Mesendoderm (in vitro differentiated cells): ENCODE measurements at regions not wholly inside any gene's neighbourhood (a gene's known extent, or its start where the extent isn't known, plus 50 kb on each side); places are given as distances from the start of the nearest gene placed in this dataset.

Experiments used
- DNase-seq: peaks from one replicate; pipeline ENCODE4 v3.0.0; 2013
- H2AK5ac ChIP-seq: 2 replicates; pipeline ENCODE4 v1.6.1; 2013; ENCODE audit warnings: low read length, inconsistent platforms
- H2BK120ac ChIP-seq: 2 replicates; pipeline ENCODE4 v1.6.1; 2013; ENCODE audit warnings: low read depth, mild to moderate bottlenecking, low read length, moderate library complexity, mixed read lengths
- H2BK15ac ChIP-seq: replicated peaks from 2 replicates; pipeline ENCODE4 v1.6.1; 2013; ENCODE audit warnings: low read depth, mild to moderate bottlenecking, moderate library complexity
- H2BK5ac ChIP-seq: 2 replicates; pipeline ENCODE4 v1.6.1; 2013; ENCODE audit warnings: low read length, inconsistent platforms
- H3K18ac ChIP-seq: 2 replicates; pipeline ENCODE4 v1.6.1; 2013; ENCODE audit warnings: mild to moderate bottlenecking, low read length, mixed read lengths
- H3K23ac ChIP-seq: one replicate; pipeline ENCODE4 v1.6.1; 2013; ENCODE audit warnings: low read length
- H3K27ac ChIP-seq: 2 replicates; pipeline ENCODE4 v1.5.1; 2013; ENCODE audit warnings: low read depth, mild to moderate bottlenecking, inconsistent platforms, low read length, moderate library complexity
- H3K27me3 ChIP-seq: 2 replicates; pipeline ENCODE4 v1.6.1; 2013; ENCODE audit warnings: low read length, control low read depth, mild to moderate bottlenecking, inconsistent platforms; ENCODE audit not compliant: insufficient read depth, poor library complexity
- H3K36me3 ChIP-seq: 2 replicates; pipeline ENCODE4 v1.6.1; 2013; ENCODE audit warnings: low read length, inconsistent platforms; ENCODE audit not compliant: control insufficient read depth, insufficient read depth
- H3K4ac ChIP-seq: one replicate; pipeline ENCODE4 v1.6.1; 2013; ENCODE audit warnings: low read depth, mild to moderate bottlenecking, low read length, moderate library complexity
- H3K4me1 ChIP-seq: 2 replicates; pipeline ENCODE4 v1.6.1; 2013; ENCODE audit warnings: low read depth, low read length, inconsistent platforms; ENCODE audit not compliant: control insufficient read depth
- H3K4me2 ChIP-seq: 2 replicates; pipeline ENCODE4 v1.6.1; 2013; ENCODE audit warnings: low read length
- H3K4me3 ChIP-seq: 2 replicates; pipeline ENCODE4 v1.5.1; 2013; ENCODE audit warnings: mild to moderate bottlenecking, low read length
- H3K56ac ChIP-seq: one replicate; pipeline ENCODE4 v1.6.1; 2013; ENCODE audit warnings: low read length
- H3K79me1 ChIP-seq: 2 replicates; pipeline ENCODE4 v1.6.1; 2013; ENCODE audit warnings: low read length, inconsistent platforms
- H3K79me2 ChIP-seq: 2 replicates; pipeline ENCODE4 v1.6.1; 2013; ENCODE audit warnings: mild to moderate bottlenecking, low read length; ENCODE audit not compliant: control insufficient read depth, insufficient read depth
- H3K9ac ChIP-seq: 2 replicates; pipeline ENCODE4 v1.6.1; 2013; ENCODE audit warnings: low read length, inconsistent platforms
- H4K5ac ChIP-seq: one replicate; pipeline ENCODE4 v1.6.1; 2013; ENCODE audit warnings: low read length
- H4K8ac ChIP-seq: one replicate; pipeline ENCODE4 v1.6.1; 2013; ENCODE audit warnings: low read depth, mild to moderate bottlenecking, control low read depth, low read length, moderate library complexity
- WGBS: extraction: QIAGEN DNeasy Blood & Tissue Kit; methylation state at CpG from one replicate; pipeline ENCODE4 v1.1.7; 2013; ENCODE audit warnings: low lambda C conversion rate, missing lambda C conversion rate; ENCODE audit not compliant: insufficient coverage; ENCODE audit errors: extremely low coverage; 5-methylcytosine and 5-hydroxymethylcytosine counted together

DNA sequence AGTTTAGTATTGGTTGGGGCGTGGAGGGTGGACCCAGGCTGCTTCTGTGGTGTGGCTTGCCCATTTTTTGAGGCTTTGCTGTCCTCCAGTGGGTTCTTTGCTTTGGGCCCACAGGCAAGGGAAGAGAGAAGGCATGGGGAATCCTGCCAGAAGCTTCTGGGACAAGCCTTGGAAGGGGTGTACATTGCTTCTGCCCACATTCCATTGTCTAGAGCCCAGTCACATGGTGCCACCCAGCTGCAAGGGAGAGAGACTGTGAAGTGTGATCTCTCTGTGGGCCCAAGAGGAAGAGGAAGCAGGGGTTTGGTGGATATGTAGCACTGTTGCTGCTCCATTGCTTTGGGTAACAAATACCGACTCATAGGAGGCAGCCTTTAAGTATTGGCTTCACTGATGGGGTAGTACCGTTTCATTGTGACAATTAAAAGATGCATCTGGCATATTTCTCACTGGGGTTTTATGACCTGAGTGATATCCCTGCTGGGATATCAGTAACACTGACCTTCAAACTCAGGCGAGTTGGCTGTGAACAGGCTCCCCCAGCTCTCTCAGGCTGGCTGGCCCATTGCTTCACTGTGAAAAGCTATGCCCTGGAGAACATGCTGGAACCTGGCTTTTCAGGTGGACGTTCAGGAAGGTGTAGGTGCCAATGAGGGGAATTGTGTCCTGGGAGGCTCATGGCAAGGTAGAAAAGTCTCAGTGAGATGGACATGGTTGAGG lies 85.9 kb downstream of the CLDN34 start:
- no peak overlapping the region for H3K4ac ChIP-seq
- H4K8ac ChIP-seq = no peak overlapping the region
- H2BK5ac ChIP-seq = no peak overlapping the region
- H3K4me1 ChIP-seq = peaks cover 2% of the 10 kb centered on the region
- H2AK5ac ChIP-seq = no peak overlapping the region
- no peaks in the 10 kb centered on the region for H3K36me3 ChIP-seq
- H4K5ac ChIP-seq = no peak overlapping the region
- H3K56ac ChIP-seq = no peak overlapping the region
- H3K79me1 ChIP-seq = peaks cover 2% of the 10 kb centered on the region
- no peak overlapping the region for H3K27ac ChIP-seq
- H3K4me3 ChIP-seq = no peak overlapping the region
- no peaks in the 10 kb centered on the region for H3K27me3 ChIP-seq
- H3K9ac ChIP-seq = no peak overlapping the region
- DNase-seq = no peak
- H3K18ac ChIP-seq = no peak overlapping the region
- no peak overlapping the region for H3K4me2 ChIP-seq
- no CpG with 5 or more reads among the region's 5 CpGs for WGBS
- no peak overlapping the region for H3K23ac ChIP-seq
- H2BK15ac ChIP-seq = no peak overlapping the region
- peaks cover 4% of the 10 kb centered on the region for H3K79me2 ChIP-seq
- no peak overlapping the region for H2BK120ac ChIP-seq

DNA sequence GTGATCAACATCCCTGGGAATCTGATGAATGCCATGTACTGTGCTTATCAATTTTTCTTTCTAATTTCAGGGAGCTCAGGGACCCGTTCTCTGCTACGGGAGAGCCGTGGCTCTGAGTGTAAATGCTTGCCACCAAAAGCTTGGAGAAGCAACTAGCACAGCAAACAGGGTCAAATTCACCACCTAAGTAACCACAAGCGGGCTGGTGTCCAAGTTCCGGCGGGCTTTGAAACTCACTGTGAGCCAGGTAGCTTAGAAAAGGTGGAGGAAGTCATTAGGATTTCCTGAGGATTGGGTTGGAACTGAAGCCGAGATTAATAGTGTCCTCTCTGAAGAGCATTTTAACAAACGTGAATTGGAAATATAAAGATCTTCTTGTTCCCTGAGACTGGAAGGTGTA lies 87.2 kb downstream of the CLDN34 start:
- H3K36me3 ChIP-seq = no peaks in the 10 kb centered on the region
- H3K4me2 ChIP-seq = no peak overlapping the region
- no peak overlapping the region for H2BK120ac ChIP-seq
- no peak for DNase-seq
- no peak overlapping the region for H2BK15ac ChIP-seq
- H3K56ac ChIP-seq = no peak overlapping the region
- no peak overlapping the region for H3K27ac ChIP-seq
- peaks cover 2% of the 10 kb centered on the region for H3K4me1 ChIP-seq
- no peak overlapping the region for H2AK5ac ChIP-seq
- no peak overlapping the region for H4K8ac ChIP-seq
- no peak overlapping the region for H2BK5ac ChIP-seq
- H3K9ac ChIP-seq = no peak overlapping the region
- no peak overlapping the region for H3K4ac ChIP-seq
- H4K5ac ChIP-seq = no peak overlapping the region
- H3K4me3 ChIP-seq = no peak overlapping the region
- no peaks in the 10 kb centered on the region for H3K79me2 ChIP-seq
- no CpG with 5 or more reads among the region's 8 CpGs for WGBS
- no peaks in the 10 kb centered on the region for H3K27me3 ChIP-seq
- no peaks in the 10 kb centered on the region for H3K79me1 ChIP-seq
- H3K23ac ChIP-seq = no peak overlapping the region
- H3K18ac ChIP-seq = no peak overlapping the region

GRCh38 chrX:10055430-10055829 lies 88.3 kb downstream of the CLDN34 start:
- Histone ChIP-seq H3K4me3 (no peak overlapping the region), H3K27ac (no peak overlapping the region), H2BK15ac (no peak overlapping the region), H3K4me2 (no peak overlapping the region), H3K56ac (no peak overlapping the region), H3K18ac (no peak overlapping the region), H4K8ac (no peak overlapping the region), H3K79me1 (peaks cover 1% of the 10 kb centered on the region), H2AK5ac (no peak overlapping the region), H3K27me3 (no peaks in the 10 kb centered on the region), H3K23ac (peak overlapping the region; percentile 9), H4K5ac (no peak overlapping the region), H3K9ac (no peak overlapping the region), H3K4ac (no peak overlapping the region), H3K79me2 (peaks cover 2% of the 10 kb centered on the region), H2BK120ac (no peak overlapping the region), H3K4me1 (no peaks in the 10 kb centered on the region), H2BK5ac (no peak overlapping the region), H3K36me3 (no peaks in the 10 kb centered on the region)
- no CpG with 5 or more reads among the region's 8 CpGs for WGBS
- no peak for DNase-seq

DNA sequence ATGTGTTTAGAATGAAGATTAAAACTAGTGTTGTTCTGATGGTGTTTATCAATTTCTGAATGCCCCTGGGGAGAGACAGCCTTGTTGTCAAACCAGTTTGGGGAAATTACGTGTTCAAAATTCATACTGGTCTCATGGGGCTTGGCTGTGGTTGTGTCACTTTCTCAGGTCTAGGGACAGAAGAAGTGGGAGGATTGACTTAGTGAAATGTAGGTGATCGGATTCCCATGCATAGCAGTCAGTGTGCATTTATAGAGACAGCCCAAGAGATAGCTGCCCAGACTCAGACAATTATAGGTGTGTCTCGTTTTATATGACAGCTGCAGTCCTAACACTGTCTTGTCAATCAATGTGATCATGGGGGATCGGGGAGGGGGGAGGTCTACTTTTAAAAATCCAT lies 94.4 kb upstream of the CLCN4 start:
- H2BK15ac ChIP-seq = no peak overlapping the region
- no peak overlapping the region for H3K18ac ChIP-seq
- H4K8ac ChIP-seq = no peak overlapping the region
- H3K9ac ChIP-seq = no peak overlapping the region
- no peak for DNase-seq
- H3K4me1 ChIP-seq = no peaks in the 10 kb centered on the region
- H3K4me2 ChIP-seq = no peak overlapping the region
- no peak overlapping the region for H3K4me3 ChIP-seq
- no peaks in the 10 kb centered on the region for H3K36me3 ChIP-seq
- no peaks in the 10 kb centered on the region for H3K27me3 ChIP-seq
- H3K4ac ChIP-seq = no peak overlapping the region
- H4K5ac ChIP-seq = no peak overlapping the region
- H3K79me2 ChIP-seq = peaks cover 2% of the 10 kb centered on the region
- H3K56ac ChIP-seq = no peak overlapping the region
- peaks cover 1% of the 10 kb centered on the region for H3K79me1 ChIP-seq
- no peak overlapping the region for H3K23ac ChIP-seq
- no peak overlapping the region for H2BK120ac ChIP-seq
- H2BK5ac ChIP-seq = no peak overlapping the region
- no peak overlapping the region for H3K27ac ChIP-seq
- no peak overlapping the region for H2AK5ac ChIP-seq
- no CpG with 5 or more reads among the region's 4 CpGs for WGBS

DNA sequence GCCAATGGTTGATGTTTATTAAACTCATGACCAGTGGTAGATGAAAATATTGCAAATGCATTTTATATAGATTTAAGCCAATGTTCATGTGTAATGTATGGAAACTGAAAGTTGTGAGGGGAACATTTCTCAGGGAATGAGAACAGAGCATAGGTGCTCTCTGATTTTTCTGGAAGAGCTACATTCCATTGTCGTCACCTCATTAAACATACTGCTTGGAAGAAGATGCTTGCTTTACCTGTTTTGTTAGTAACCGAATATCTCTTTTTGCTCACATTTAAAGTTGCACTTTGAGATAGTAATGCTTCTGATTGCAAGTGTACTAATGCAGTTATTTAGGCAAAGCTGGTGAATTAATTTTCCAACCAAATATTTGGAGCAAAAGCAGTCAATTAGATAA lies 93.8 kb upstream of the CLCN4 start:
- H3K18ac ChIP-seq = no peak overlapping the region
- no peak overlapping the region for H2BK15ac ChIP-seq
- H4K8ac ChIP-seq = no peak overlapping the region
- H3K9ac ChIP-seq = no peak overlapping the region
- no peak overlapping the region for H4K5ac ChIP-seq
- no peak overlapping the region for H3K4ac ChIP-seq
- H3K36me3 ChIP-seq = no peaks in the 10 kb centered on the region
- H3K79me2 ChIP-seq = peaks cover 2% of the 10 kb centered on the region
- H3K27me3 ChIP-seq = no peaks in the 10 kb centered on the region
- H2BK120ac ChIP-seq = no peak overlapping the region
- no peak overlapping the region for H3K23ac ChIP-seq
- H3K4me2 ChIP-seq = no peak overlapping the region
- H3K79me1 ChIP-seq = peaks cover 1% of the 10 kb centered on the region
- H3K4me1 ChIP-seq = no peaks in the 10 kb centered on the region
- WGBS = no CpG with 5 or more reads among the region's 2 CpGs
- no peak overlapping the region for H2BK5ac ChIP-seq
- no peak overlapping the region for H3K27ac ChIP-seq
- DNase-seq = no peak
- H3K56ac ChIP-seq = no peak overlapping the region
- no peak overlapping the region for H2AK5ac ChIP-seq
- no peak overlapping the region for H3K4me3 ChIP-seq

DNA sequence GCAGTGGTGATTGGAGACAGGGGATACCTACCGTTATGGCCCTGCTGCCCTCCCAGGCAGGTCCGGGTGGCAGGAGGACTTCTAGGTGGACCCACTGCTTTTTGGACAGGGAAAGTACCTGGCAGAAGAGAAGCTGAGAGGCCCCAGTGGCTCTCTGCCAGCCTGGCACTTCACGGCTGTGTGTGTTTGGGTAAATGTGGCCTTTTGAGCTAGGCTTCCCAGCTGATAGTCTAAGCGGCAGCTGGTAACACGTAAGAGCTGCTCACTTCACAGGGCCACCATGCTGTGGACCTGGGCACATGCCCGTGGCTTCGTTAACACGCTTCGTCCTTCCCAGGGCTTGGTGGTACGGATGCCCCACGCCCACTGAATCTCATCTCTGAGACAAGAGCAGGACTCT lies 92.0 kb upstream of the CLCN4 start:
- H3K36me3 ChIP-seq = no peaks in the 10 kb centered on the region
- no peak overlapping the region for H2BK15ac ChIP-seq
- H3K4me1 ChIP-seq = no peaks in the 10 kb centered on the region
- H3K4me2 ChIP-seq = no peak overlapping the region
- no peak for DNase-seq
- no peak overlapping the region for H3K9ac ChIP-seq
- no peak overlapping the region for H3K23ac ChIP-seq
- H3K27me3 ChIP-seq = no peaks in the 10 kb centered on the region
- no peak overlapping the region for H3K27ac ChIP-seq
- no peak overlapping the region for H3K56ac ChIP-seq
- H2BK120ac ChIP-seq = no peak overlapping the region
- H4K8ac ChIP-seq = no peak overlapping the region
- no peak overlapping the region for H2BK5ac ChIP-seq
- H4K5ac ChIP-seq = no peak overlapping the region
- no peak overlapping the region for H3K4ac ChIP-seq
- no CpG with 5 or more reads among the region's 11 CpGs for WGBS
- H3K79me2 ChIP-seq = peaks cover 2% of the 10 kb centered on the region
- H3K79me1 ChIP-seq = peaks cover 1% of the 10 kb centered on the region
- H2AK5ac ChIP-seq = no peak overlapping the region
- no peak overlapping the region for H3K4me3 ChIP-seq
- H3K18ac ChIP-seq = no peak overlapping the region
